Fibroblast of pulmonary artery (primary cell): ENCODE measurements at regions not wholly inside any gene's neighbourhood (a gene's known extent, or its start where the extent isn't known, plus 50 kb on each side); places are given as distances from the start of the nearest gene placed in this dataset.

Experiments
- DNase-seq: peaks from one replicate; pipeline ENCODE4 v3.0.0-alpha.2; 2010; ENCODE audit warnings: low read depth
- H3K4me3 ChIP-seq: replicated peaks from 2 replicates; pipeline ENCODE4 v1.5.1; 2011; ENCODE audit warnings: low read depth, mild to moderate bottlenecking, control low read depth, low read length, moderate library complexity
- TF ChIP-seq, protein P1 (sequence below): IDR thresholded peaks from 2 replicates; pipeline ENCODE4 v1.5.1; 2011; ENCODE audit warnings: mild to moderate bottlenecking, control low read depth, low read length, inconsistent platforms; ENCODE audit errors: missing control alignments

- H3K4me3 ChIP-seq = no peak overlapping the region
- TF ChIP-seq, protein P1, sequence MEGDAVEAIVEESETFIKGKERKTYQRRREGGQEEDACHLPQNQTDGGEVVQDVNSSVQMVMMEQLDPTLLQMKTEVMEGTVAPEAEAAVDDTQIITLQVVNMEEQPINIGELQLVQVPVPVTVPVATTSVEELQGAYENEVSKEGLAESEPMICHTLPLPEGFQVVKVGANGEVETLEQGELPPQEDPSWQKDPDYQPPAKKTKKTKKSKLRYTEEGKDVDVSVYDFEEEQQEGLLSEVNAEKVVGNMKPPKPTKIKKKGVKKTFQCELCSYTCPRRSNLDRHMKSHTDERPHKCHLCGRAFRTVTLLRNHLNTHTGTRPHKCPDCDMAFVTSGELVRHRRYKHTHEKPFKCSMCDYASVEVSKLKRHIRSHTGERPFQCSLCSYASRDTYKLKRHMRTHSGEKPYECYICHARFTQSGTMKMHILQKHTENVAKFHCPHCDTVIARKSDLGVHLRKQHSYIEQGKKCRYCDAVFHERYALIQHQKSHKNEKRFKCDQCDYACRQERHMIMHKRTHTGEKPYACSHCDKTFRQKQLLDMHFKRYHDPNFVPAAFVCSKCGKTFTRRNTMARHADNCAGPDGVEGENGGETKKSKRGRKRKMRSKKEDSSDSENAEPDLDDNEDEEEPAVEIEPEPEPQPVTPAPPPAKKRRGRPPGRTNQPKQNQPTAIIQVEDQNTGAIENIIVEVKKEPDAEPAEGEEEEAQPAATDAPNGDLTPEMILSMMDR = no peak
- no peak for DNase-seq
Measured at GRCh38 chr6:2375443-2375842, 130.0 kb upstream of the GMDS start.

GRCh38 chr6:2369606-2370005, 124.2 kb upstream of the GMDS start:
- DNase-seq = no peak
- H3K4me3 ChIP-seq = no peak overlapping the region
- TF ChIP-seq, protein P1 = no peak

- no peak overlapping the region for H3K4me3 ChIP-seq
- TF ChIP-seq, protein P1 = no peak
- no peak for DNase-seq
Measured at GRCh38 chr6:2363211-2363610, 117.8 kb upstream of the GMDS start.

- TF ChIP-seq, protein P1 = no peak
- H3K4me3 ChIP-seq = no peak overlapping the region
- DNase-seq = no peak
Measured at GRCh38 chr6:2361195-2361594, 115.8 kb upstream of the GMDS start.

GRCh38 chr6:2360716-2361115, 115.3 kb upstream of the GMDS start:
- TF ChIP-seq, protein P1 = no peak
- H3K4me3 ChIP-seq = no peak overlapping the region
- DNase-seq = no peak

- TF ChIP-seq, protein P1 = no peak
- DNase-seq = no peak
- no peak overlapping the region for H3K4me3 ChIP-seq
Measured at GRCh38 chr6:2360126-2360525, 114.7 kb upstream of the GMDS start.

DNA sequence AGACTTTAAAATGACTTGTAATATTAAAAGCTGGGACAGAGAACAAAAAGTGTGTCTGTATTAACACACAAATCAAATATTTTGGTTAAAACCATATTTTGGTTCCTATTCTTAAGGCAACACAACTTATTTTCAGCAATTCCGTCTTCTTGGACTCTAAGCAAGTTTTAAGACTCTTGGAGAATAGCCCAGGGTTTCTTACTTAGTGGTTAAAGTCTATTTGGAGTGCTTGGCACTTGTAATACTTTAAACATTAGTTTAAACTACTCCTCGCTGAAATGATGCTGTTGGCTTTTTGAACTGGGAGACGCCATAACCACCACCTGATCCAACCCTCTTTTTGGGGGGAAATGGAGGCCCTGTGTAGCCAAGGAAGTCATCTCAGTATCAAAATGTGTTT, 109.7 kb upstream of the GMDS start:
- DNase-seq = no peak
- TF ChIP-seq, protein P1 = no peak
- H3K4me3 ChIP-seq = no peak overlapping the region
